Tibial artery (tissue), 4 donors: ENCODE measurements at regions not wholly inside any gene's neighbourhood (a gene's known extent, or its start where the extent isn't known, plus 50 kb on each side); places are given as distances from the start of the nearest gene placed in this dataset.

ENCODE experiments used
- DNase-seq, 2 donors: peaks; one replicate each; pipeline ENCODE4 v3.0.0-alpha.2; 2019
- H3K27ac ChIP-seq, 2 donors: fragments of 200-600 bp; sonication (generic) in 1 of 2; 1 replicate in 1 of 2; 2 replicates in 1 of 2; pipeline ENCODE4 v1.5.1; 2018 to 2019; ENCODE audit warnings: mild to moderate bottlenecking in 1 of 2
- H3K27me3 ChIP-seq, 2 donors: fragments of 200-600 bp; sonication (generic) in 1 of 2; one replicate each; pipeline versions ENCODE4 v1.5.1 to v1.6.0; 2016 to 2019
- H3K36me3 ChIP-seq, 3 donors: fragments of 200-600 bp; sonication (generic) in 2 of 3; one replicate each; pipeline ENCODE4 v1.5.1; 2016 to 2019; ENCODE audit warnings: mild to moderate bottlenecking in 2 of 3
- H3K4me1 ChIP-seq, 4 donors: fragments of 200-600 bp; sonication (generic) in 2 of 4; 1 replicate in 3 of 4; 2 replicates in 1 of 4; pipeline ENCODE4 v1.5.1; 2016 to 2019
- H3K4me3 ChIP-seq, 2 donors: fragments of 200-600 bp; sonication (generic) in 1 of 2; 1 replicate in 1 of 2; 2 replicates in 1 of 2; pipeline ENCODE4 v1.5.1; 2018 to 2019; ENCODE audit warnings: mild to moderate bottlenecking in 2 of 2
- H3K9me3 ChIP-seq, 3 donors: fragments of 200-600 bp; sonication (generic) in 1 of 3; one replicate each; pipeline ENCODE4 v1.5.1; 2016 to 2019
- intact Hi-C: fragments of 100-400 bp; cut with DNase I; formaldehyde crosslinking; loops from one replicate; pipeline ENCODE4 v1.15.0; 2023; ENCODE audit warnings: low total_unique reads
- TF ChIP-seq, protein P1 (sequence below), 2 experiments: fragments of 200-600 bp in 1 of 2; fragments of 450-650 bp in 1 of 2; IDR thresholded peaks; one replicate each; pipeline ENCODE4 v1.5.1; 2017 to 2019; ENCODE audit warnings: antibody characterized with exemption in 2 of 2, mild to moderate bottlenecking in 1 of 2, moderate library complexity in 1 of 2

- H3K9me3 ChIP-seq, result no peaks in the 10 kb centered on the region
- H3K27me3 ChIP-seq, result peaks cover 0 to 16% of the 10 kb centered on the region in 2 donors
- H3K36me3 ChIP-seq, result no peaks in the 10 kb centered on the region
- no peak overlapping the region for H3K4me3 ChIP-seq
- TF ChIP-seq, protein P1, sequence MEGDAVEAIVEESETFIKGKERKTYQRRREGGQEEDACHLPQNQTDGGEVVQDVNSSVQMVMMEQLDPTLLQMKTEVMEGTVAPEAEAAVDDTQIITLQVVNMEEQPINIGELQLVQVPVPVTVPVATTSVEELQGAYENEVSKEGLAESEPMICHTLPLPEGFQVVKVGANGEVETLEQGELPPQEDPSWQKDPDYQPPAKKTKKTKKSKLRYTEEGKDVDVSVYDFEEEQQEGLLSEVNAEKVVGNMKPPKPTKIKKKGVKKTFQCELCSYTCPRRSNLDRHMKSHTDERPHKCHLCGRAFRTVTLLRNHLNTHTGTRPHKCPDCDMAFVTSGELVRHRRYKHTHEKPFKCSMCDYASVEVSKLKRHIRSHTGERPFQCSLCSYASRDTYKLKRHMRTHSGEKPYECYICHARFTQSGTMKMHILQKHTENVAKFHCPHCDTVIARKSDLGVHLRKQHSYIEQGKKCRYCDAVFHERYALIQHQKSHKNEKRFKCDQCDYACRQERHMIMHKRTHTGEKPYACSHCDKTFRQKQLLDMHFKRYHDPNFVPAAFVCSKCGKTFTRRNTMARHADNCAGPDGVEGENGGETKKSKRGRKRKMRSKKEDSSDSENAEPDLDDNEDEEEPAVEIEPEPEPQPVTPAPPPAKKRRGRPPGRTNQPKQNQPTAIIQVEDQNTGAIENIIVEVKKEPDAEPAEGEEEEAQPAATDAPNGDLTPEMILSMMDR (IDR thresholded peaks at IDR 0.05), result no peak
- no peaks in the 10 kb centered on the region for H3K4me1 ChIP-seq
- no peak for DNase-seq
- intact Hi-C loops, result no loop called here
- no peak overlapping the region for H3K27ac ChIP-seq
These were observed 103.9 kb upstream of the RET start for GRCh38 chr10:42972946-42973345.

DNA sequence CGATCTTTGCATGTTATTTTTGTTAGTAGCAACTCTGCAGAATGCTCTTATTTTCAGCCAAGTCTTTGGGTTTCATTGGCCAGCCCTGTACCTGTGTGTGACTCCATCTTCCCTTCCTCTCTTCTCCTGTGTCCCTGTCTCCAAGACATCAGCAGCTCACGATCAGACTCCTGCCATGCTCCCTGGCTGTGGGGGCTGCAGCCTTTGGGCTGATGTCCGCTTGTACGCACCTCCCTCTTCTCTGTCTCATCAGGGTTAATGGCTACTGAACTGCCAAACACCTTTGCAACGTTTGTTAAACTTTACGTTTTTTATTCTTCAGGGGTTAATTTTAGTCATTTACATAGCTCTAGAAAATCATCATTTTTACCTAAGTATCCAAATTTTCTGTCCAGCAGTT lies 103.5 kb upstream of the RET start:
- peaks cover 0 to 16% of the 10 kb centered on the region in 2 donors for H3K27me3 ChIP-seq
- no peaks in the 10 kb centered on the region for H3K4me1 ChIP-seq
- no peaks in the 10 kb centered on the region for H3K9me3 ChIP-seq
- intact Hi-C loops, result no loop called here
- TF ChIP-seq, protein P1 (IDR thresholded peaks at IDR 0.05), result no peak
- no peaks in the 10 kb centered on the region for H3K36me3 ChIP-seq
- H3K4me3 ChIP-seq, result no peak overlapping the region
- no peak overlapping the region for H3K27ac ChIP-seq
- DNase-seq, result no peak

- intact Hi-C loops, result no loop called here
These were observed 102.8 kb upstream of the RET start for GRCh38 chr10:42973870-42974692.

GRCh38 chr10:42974693-42975002 lies 102.2 kb upstream of the RET start:
- intact Hi-C loops, result no loop called here
- TF ChIP-seq, protein P1 (IDR thresholded peaks at IDR 0.05), result no peak
- DNase-seq, result peak; percentile 13 to 55
- Histone ChIP-seq H3K9me3 (no peaks in the 10 kb centered on the region), H3K27me3 (peaks cover 0 to 16% of the 10 kb centered on the region in 2 donors), H3K4me3 (no peak overlapping the region), H3K4me1 (no peaks in the 10 kb centered on the region), H3K36me3 (no peaks in the 10 kb centered on the region), H3K27ac (no peak overlapping the region)

More at GRCh38 chr10:42973870-42974692, 102.8 kb upstream of the RET start:
- Histone ChIP-seq H3K36me3 (no peaks in the 10 kb centered on the region), H3K27me3 (peaks cover 0 to 16% of the 10 kb centered on the region in 2 donors), H3K4me3 (no peak overlapping the region), H3K4me1 (no peaks in the 10 kb centered on the region), H3K9me3 (no peaks in the 10 kb centered on the region), H3K27ac (no peak overlapping the region)
- TF ChIP-seq, protein P1 (IDR thresholded peaks at IDR 0.05), result no peak
- DNase-seq, result peak in 1 of 2 donors; percentile 45

GRCh38 chr10:42975005-42975493 lies 101.8 kb upstream of the RET start:
- H3K9me3 ChIP-seq, result no peaks in the 10 kb centered on the region
- peak; percentile 10 to 53 for DNase-seq
- intact Hi-C loops, result no loop called here
- TF ChIP-seq, protein P1 (IDR thresholded peaks at IDR 0.05), result no peak
- no peaks in the 10 kb centered on the region for H3K36me3 ChIP-seq
- no peaks in the 10 kb centered on the region for H3K4me1 ChIP-seq
- no peak overlapping the region for H3K4me3 ChIP-seq
- H3K27me3 ChIP-seq, result peaks cover 0 to 12% of the 10 kb centered on the region in 2 donors
- H3K27ac ChIP-seq, result no peak overlapping the region
